Activated naive CD4-positive, alpha-beta T cell treated with anti-CD3 and anti-CD28 coated beads, Interleukin-2, amount 50 U/mL, for 24 hours (primary cell): ENCODE measurements at regions not wholly inside any gene's neighbourhood (a gene's known extent, or its start where the extent isn't known, plus 50 kb on each side); places are given as distances from the start of the nearest gene placed in this dataset.
"Not testable (repeated sequence)": the region's sequence is repeated elsewhere in the genome, so short reads cannot be mapped to it uniquely, and the experiment has no call there.

Experiments used
- H3K27ac Mint-ChIP-seq: one replicate; pipeline ENCODE4 v1.8.0; 2021; ENCODE audit warnings: mild to moderate bottlenecking, mixed read lengths
- H3K27me3 Mint-ChIP-seq: one replicate; pipeline ENCODE4 v1.8.0; 2021; ENCODE audit warnings: mixed read lengths
- H3K36me3 Mint-ChIP-seq: one replicate; pipeline ENCODE4 v1.8.0; 2021; ENCODE audit warnings: mixed read lengths
- H3K4me1 Mint-ChIP-seq: one replicate; pipeline ENCODE4 v1.8.0; 2021; ENCODE audit warnings: mixed read lengths
- H3K4me3 Mint-ChIP-seq: one replicate; pipeline ENCODE4 v1.8.0; 2021; ENCODE audit warnings: mild to moderate bottlenecking, mixed read lengths
- H3K9me3 Mint-ChIP-seq: one replicate; pipeline ENCODE4 v1.8.0; 2021; ENCODE audit warnings: mixed read lengths

GRCh38 chr10:71912431-71912830, 51.8 kb upstream of the CHST3 start:
- H3K27me3 Mint-ChIP-seq: no peaks in the 10 kb centered on the region
- no peaks in the 10 kb centered on the region for H3K9me3 Mint-ChIP-seq
- H3K27ac Mint-ChIP-seq: no peak overlapping the region
- H3K4me3 Mint-ChIP-seq: no peak overlapping the region
- no peaks in the 10 kb centered on the region for H3K36me3 Mint-ChIP-seq
- peaks cover 17% of the 10 kb centered on the region for H3K4me1 Mint-ChIP-seq

GRCh38 chr10:71911296-71911953, 52.8 kb upstream of the CHST3 start:
- no peaks in the 10 kb centered on the region for H3K36me3 Mint-ChIP-seq

DNA sequence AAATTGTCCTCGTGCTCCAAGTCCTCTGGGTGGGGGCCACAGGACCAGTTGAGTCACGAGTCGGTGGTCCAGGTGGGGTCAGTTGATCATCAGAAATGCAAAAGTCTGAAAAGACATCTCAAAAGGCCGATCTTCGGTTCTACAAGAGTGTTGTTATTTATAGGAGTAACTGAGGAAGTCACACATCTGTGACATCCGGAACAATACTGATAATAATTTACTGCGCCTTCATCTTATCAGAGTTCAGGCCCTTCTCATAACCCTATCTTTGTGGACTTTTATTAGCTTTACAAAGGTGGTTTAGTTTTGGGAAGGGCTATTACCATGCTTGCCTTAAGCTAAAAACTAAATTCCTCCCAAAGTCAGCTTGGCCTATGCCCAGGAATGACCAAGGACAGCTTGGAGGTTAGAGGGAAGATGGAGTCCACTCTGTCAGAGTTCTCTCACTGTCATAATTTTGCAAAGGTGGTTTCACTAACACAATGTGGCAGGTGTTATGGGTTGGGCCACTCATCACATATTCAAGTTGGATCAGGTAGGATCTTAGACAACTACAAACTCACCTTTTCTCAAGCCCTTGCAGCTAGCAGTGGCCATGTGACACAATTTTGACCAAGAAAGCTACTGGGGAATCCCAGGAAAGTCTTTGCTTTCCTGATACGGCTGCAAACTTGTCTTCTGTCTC, 54.7 kb upstream of the CHST3 start:
- no peaks in the 10 kb centered on the region for H3K9me3 Mint-ChIP-seq
- no peak overlapping the region for H3K27ac Mint-ChIP-seq

More at GRCh38 chr10:71911296-71911953, 52.8 kb upstream of the CHST3 start:
- Mint-ChIP-seq H3K4me3 (no peak overlapping the region), H3K27me3 (no peaks in the 10 kb centered on the region), H3K4me1 (peaks cover 17% of the 10 kb centered on the region), H3K27ac (no peak overlapping the region), H3K9me3 (no peaks in the 10 kb centered on the region)

DNA sequence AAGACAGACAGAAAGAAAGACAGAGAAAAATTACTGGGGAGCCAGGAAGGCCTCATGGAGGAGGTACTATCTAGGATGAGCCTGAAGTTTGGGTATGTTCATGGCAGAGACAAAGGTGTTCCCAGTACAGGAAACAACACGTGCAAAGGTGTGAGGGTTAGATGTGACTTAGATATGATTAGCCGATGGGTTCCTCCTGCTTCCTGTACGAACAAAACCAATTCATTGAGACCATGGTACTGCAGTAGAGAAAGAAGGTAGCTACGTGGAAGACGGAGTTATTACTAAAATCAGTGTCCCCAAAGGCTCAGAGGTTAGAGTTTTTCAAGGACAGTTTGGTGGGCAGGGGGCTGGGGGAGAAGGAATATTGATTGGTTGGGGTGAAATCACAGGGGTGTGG, 55.2 kb upstream of the CHST3 start:
- Mint-ChIP-seq H3K4me3 (no peak overlapping the region), H3K27ac (peak overlapping the region; percentile 20), H3K36me3 (no peaks in the 10 kb centered on the region), H3K4me1 (peaks cover 14% of the 10 kb centered on the region), H3K27me3 (no peaks in the 10 kb centered on the region), H3K9me3 (no peaks in the 10 kb centered on the region)

More for the DNA sequence above, 54.7 kb upstream of the CHST3 start:
- Mint-ChIP-seq H3K4me1 (peaks cover 14% of the 10 kb centered on the region), H3K4me3 (no peak overlapping the region), H3K36me3 (no peaks in the 10 kb centered on the region), H3K27me3 (no peaks in the 10 kb centered on the region)

DNA sequence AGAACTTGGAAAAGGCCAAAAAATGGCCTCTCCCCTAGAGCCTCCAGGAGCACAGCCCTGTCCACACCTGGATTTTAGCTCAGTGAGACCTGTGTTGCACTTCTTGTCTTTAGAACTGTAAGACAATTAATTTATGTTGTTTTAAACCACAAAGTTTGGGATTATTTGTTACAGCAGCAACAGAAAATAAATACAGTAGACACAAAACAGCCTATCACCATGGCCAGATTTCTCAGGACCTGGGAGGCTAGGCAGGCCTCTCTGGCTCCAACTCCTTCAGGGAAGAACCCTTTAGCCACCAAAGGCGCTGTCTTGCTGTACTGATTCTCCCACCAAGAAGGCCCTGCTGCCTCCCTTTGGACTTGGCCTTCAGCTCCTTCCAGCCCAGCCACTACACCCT, 54.1 kb upstream of the PSAP start:
- H3K27me3 Mint-ChIP-seq: no peaks in the 10 kb centered on the region
- no peaks in the 10 kb centered on the region for H3K9me3 Mint-ChIP-seq
- H3K4me3 Mint-ChIP-seq: no peak overlapping the region
- H3K36me3 Mint-ChIP-seq: no peaks in the 10 kb centered on the region
- H3K4me1 Mint-ChIP-seq: peaks cover 14% of the 10 kb centered on the region
- H3K27ac Mint-ChIP-seq: no peak overlapping the region

DNA sequence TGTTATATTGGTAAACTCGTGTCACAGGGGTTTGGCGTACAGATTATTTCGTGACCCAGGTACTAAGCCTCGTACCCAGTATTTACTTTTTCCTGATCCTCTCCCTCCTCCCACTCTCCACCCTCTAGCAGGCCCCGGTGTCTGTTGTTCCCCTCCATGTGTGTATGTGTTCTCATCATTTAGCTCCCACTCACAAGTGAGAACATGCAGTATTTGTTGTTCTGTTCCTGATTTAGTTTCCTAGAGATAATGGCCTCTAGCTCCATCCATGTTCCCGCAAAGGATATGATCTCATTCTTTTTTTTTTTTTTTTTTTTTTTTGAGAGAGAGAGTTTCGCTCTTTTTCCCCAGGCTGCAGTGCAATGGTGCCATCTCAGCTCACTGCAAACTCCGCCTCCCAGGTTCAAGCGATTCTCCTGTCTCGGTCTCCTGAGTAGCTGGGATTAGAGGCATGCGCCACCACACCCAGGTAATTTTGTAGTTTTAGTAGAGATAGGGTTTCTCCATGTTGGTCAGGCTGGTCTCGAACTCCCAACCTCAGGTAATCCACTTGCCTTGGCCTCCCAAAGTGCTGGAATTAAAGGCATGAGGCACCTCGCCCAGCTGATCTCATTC, 52.7 kb upstream of the PSAP start:
- not testable (repeated sequence) for H3K27ac Mint-ChIP-seq, H3K27me3 Mint-ChIP-seq, H3K4me3 Mint-ChIP-seq, H3K4me1 Mint-ChIP-seq, H3K9me3 Mint-ChIP-seq, H3K36me3 Mint-ChIP-seq

- Mint-ChIP-seq H3K36me3 (no peaks in the 10 kb centered on the region), H3K27ac (no peak overlapping the region)
Measured at GRCh38 chr10:71902351-71902750, 51.3 kb upstream of the PSAP start.

More at GRCh38 chr10:71902351-71902750, 51.3 kb upstream of the PSAP start:
- Mint-ChIP-seq H3K9me3 (no peaks in the 10 kb centered on the region), H3K27me3 (no peaks in the 10 kb centered on the region), H3K4me3 (no peak overlapping the region), H3K4me1 (no peaks in the 10 kb centered on the region)
